Adrenal gland (tissue), 9 donors: ENCODE measurements at regions not wholly inside any gene's neighbourhood (a gene's known extent, or its start where the extent isn't known, plus 50 kb on each side); places are given as distances from the start of the nearest gene placed in this dataset.

Source experiments
- DNase-seq, 7 donors: peaks; one replicate each; pipeline ENCODE4 v3.0.0-alpha.2; 2019 to 2020
- H3K27ac ChIP-seq, 5 donors: fragments of 200-600 bp; sonication (generic) in 4 of 5; 1 replicate in 3 of 5; 2 replicates in 2 of 5; pipeline versions ENCODE4 v1.5.1 to v1.8.0; 2016 to 2020; ENCODE audit warnings: mild to moderate bottlenecking in 1 of 5
- H3K27me3 ChIP-seq: fragments of 200-600 bp; 2 replicates; pipeline ENCODE4 v1.8.0; 2021
- H3K36me3 ChIP-seq, 2 donors: fragments of 200-600 bp; replicated peaks in 1 of 2; 1 replicate in 1 of 2; 2 replicates in 1 of 2; pipeline versions ENCODE4 v1.5.1 to v1.8.0; 2018 to 2022
- H3K4me1 ChIP-seq, 2 donors: fragments of 200-600 bp; replicated peaks in 1 of 2; 1 replicate in 1 of 2; 2 replicates in 1 of 2; pipeline versions ENCODE4 v1.5.1 to v1.8.0; 2018 to 2021
- H3K4me3 ChIP-seq, 4 donors: fragments of 200-600 bp; sonication (generic) in 3 of 4; one replicate each; pipeline ENCODE4 v1.5.1; 2016 to 2018
- H3K9me3 ChIP-seq, 3 donors: fragments of 200-600 bp; sonication (generic) in 1 of 3; replicated peaks in 1 of 3; 1 replicate in 2 of 3; 2 replicates in 1 of 3; pipeline versions ENCODE4 v1.5.1 to v1.8.0; 2016 to 2021
- CTCF ChIP-seq, 6 experiments: fragments of 450-650 bp in 4 of 6; fragments of 200-600 bp in 2 of 6; sonication (generic) in 1 of 6; IDR thresholded peaks; 1 replicate in 5 of 6; 2 replicates in 1 of 6; pipeline versions ENCODE4 v1.5.1 to v1.8.0; 2016 to 2021; ENCODE audit warnings: antibody characterized with exemption in 6 of 6, mild to moderate bottlenecking in 2 of 6, moderate library complexity in 1 of 6
- POLR2A ChIP-seq, 2 donors: fragments of 450-650 bp; IDR thresholded peaks; one replicate each; pipeline ENCODE4 v1.6.1; 2017; ENCODE audit warnings: antibody characterized with exemption in 2 of 2, mild to moderate bottlenecking in 2 of 2, moderate library complexity in 1 of 2
- WGBS, 4 donors: extraction: QIAGEN DNeasy Blood & Tissue Kit in 2 of 4; methylation state at CpG; one replicate each; pipeline versions ENCODE4 v1.1.5 to v1.1.7; 2013 to 2017; 5-methylcytosine and 5-hydroxymethylcytosine counted together
- intact Hi-C, 2 donors: fragments of 100-400 bp; cut with DNase I; formaldehyde crosslinking; loops; one replicate each; pipeline versions ENCODE4 v1.14.1 to v1.15.0; 2022 to 2023
- donor health status: healthy with polysubstance abuse.
- donor health status: Bipolar disorder and iron deficiency.
- donor health status: DM: yes; HTN: yes; CAD: no.
- donor health status: DM: no; HTN: no; CAD: no.
- donor health status: DM: no; HTN: no; CAD: no.

- Histone ChIP-seq H3K27ac (no peak overlapping the region), H3K4me1 (no peaks in the 10 kb centered on the region), H3K9me3 (no peaks in the 10 kb centered on the region), H3K27me3 (no peaks in the 10 kb centered on the region), H3K36me3 (no peaks in the 10 kb centered on the region), H3K4me3 (no peak overlapping the region)
- TF ChIP-seq POLR2A (IDR thresholded peaks at IDR 0.05) (no peak), CTCF (IDR thresholded peaks at IDR 0.05) (no peak)
- intact Hi-C loops = no loop called here
- no peak for DNase-seq
Measured at GRCh38 chr10:52918714-52919305, 146.2 kb upstream of the MBL2 start.

GRCh38 chr10:52915391-52915790, 142.8 kb upstream of the MBL2 start:
- no peak for TF ChIP-seq CTCF (IDR thresholded peaks at IDR 0.05)
- no peak for TF ChIP-seq POLR2A (IDR thresholded peaks at IDR 0.05)
- no peaks in the 10 kb centered on the region for H3K36me3 ChIP-seq
- WGBS, 4 donors = 72 to 92% (median 79%) methylated on average over 1 of the region's 1 CpG
- H3K27ac ChIP-seq = no peak overlapping the region
- intact Hi-C loops = no loop called here
- no peak for DNase-seq
- H3K4me3 ChIP-seq = no peak overlapping the region
- no peaks in the 10 kb centered on the region for H3K4me1 ChIP-seq
- no peaks in the 10 kb centered on the region for H3K27me3 ChIP-seq
- H3K9me3 ChIP-seq = no peaks in the 10 kb centered on the region

GRCh38 chr10:52911163-52911562, 138.6 kb upstream of the MBL2 start:
- no peak overlapping the region for H3K27ac ChIP-seq
- H3K4me1 ChIP-seq = no peaks in the 10 kb centered on the region
- intact Hi-C loops = no loop called here
- no peak overlapping the region for H3K4me3 ChIP-seq
- no peaks in the 10 kb centered on the region for H3K36me3 ChIP-seq
- no peaks in the 10 kb centered on the region for H3K9me3 ChIP-seq
- no peaks in the 10 kb centered on the region for H3K27me3 ChIP-seq
- WGBS, 4 donors = 83 to 97% (median 91%) methylated on average over 1 of the region's 1 CpG
- no peak for DNase-seq
- TF ChIP-seq CTCF (IDR thresholded peaks at IDR 0.05) (no peak), POLR2A (IDR thresholded peaks at IDR 0.05) (no peak)

GRCh38 chr10:52908478-52908877, 135.9 kb upstream of the MBL2 start:
- Histone ChIP-seq H3K36me3 (no peaks in the 10 kb centered on the region), H3K27ac (no peak overlapping the region), H3K27me3 (no peaks in the 10 kb centered on the region), H3K4me3 (no peak overlapping the region), H3K4me1 (no peaks in the 10 kb centered on the region), H3K9me3 (no peaks in the 10 kb centered on the region)
- intact Hi-C loops = no loop called here
- TF ChIP-seq POLR2A (IDR thresholded peaks at IDR 0.05) (no peak), CTCF (IDR thresholded peaks at IDR 0.05) (no peak)
- 67 to 75% (median 70%) methylated on average over 5 of the region's 5 CpGs for WGBS, 4 donors
- DNase-seq = no peak
